ENCODE measurements at regions not wholly inside any gene's neighbourhood (a gene's known extent, or its start where the extent isn't known, plus 50 kb on each side); places are given as distances from the start of the nearest gene placed in this dataset.

DNA sequence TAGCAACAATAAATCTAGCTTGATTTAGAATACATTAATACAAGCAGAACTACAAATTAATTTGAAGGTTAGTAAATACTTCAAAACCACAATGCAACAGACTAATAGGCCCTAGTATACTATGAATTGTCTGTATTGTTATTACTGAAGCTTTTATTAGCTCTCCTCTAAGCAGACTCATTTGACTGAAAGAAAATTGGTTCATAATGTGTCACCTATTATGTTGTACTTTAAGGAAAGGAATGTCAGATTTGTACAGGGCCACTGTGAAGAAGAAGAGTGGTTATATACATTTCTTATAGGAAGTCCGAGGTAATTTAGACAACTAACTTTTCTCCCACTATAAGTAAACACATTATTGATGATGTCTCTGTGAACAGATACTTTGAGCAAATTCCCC is 954.5 kb downstream of the ZPLD1 start:
- no peaks in the 10 kb centered on the region for H3K27me3 ChIP-seq
- TF ChIP-seq EP300 (IDR thresholded peaks at IDR 0.05) (no peak), CTCF (IDR thresholded peaks at IDR 0.05) (no peak), POLR2AphosphoS5 (IDR thresholded peaks at IDR 0.05) (no peak), POLR2A (IDR thresholded peaks at IDR 0.05) (no peak)
- H3K4me3 ChIP-seq, result no peak overlapping the region
- WGBS, 2 donors, result 45 to 65% methylated on average over 1 of the region's 1 CpG
- no peaks in the 10 kb centered on the region for H3K9me3 ChIP-seq
- H3K27ac ChIP-seq, result no peak overlapping the region
- peaks cover 0 to 13% (median 4%) of the 10 kb centered on the region in 4 donors for H3K4me1 ChIP-seq
- no peaks in the 10 kb centered on the region for H3K36me3 ChIP-seq
- intact Hi-C loops (cut with DNase I), result no loop called here
- no peak for DNase-seq

DNA sequence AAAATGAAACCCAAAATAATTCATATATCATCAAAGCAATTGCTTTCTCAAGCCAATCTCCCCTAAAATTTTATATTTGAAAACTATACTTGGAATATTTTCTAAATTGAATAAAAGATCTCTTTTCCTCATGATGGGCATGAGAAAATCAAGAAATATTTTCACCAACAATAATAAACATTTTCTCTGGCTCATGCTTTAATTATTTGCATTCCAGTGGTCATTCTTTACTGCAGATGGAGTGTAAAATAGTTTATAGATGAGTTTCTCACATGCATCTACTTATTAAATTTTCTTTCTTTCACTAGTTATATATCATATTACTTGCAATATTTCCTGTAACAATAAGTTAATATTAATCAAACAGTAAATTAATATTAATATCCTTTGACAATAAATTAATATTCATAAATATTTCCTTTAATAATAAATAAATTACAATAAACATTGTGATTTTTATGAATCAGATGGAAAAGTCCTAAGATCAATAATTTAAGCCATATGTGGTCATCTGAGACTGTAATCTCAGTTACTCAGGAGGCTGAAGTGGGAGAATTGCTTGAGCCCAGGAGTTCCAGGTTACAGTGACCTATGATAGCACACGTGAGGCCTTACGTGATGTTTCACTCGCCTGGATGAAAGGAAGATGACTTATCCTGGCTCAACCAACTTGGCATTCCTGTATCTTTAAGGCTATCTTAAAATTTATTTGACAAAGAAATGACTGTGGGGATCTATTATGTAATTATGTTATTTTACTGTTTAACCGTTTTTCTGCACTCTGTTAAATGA is 958.8 kb downstream of the ZPLD1 start:
- no peak overlapping the region for H3K27ac ChIP-seq
- intact Hi-C loops (cut with DNase I), result no loop called here
- no peaks in the 10 kb centered on the region for H3K36me3 ChIP-seq
- no peaks in the 10 kb centered on the region for H3K9me3 ChIP-seq
- no peak overlapping the region for H3K4me3 ChIP-seq
- H3K4me1 ChIP-seq, result peaks cover 0 to 5% (median under 1%) of the 10 kb centered on the region in 4 donors
- H3K27me3 ChIP-seq, result no peaks in the 10 kb centered on the region
- DNase-seq, result no peak
- 32 to 69% methylated on average over 4 of the region's 4 CpGs for WGBS, 2 donors
- no peak for TF ChIP-seq POLR2AphosphoS5 (IDR thresholded peaks at IDR 0.05)
- no peak for TF ChIP-seq EP300 (IDR thresholded peaks at IDR 0.05)
- TF ChIP-seq CTCF (IDR thresholded peaks at IDR 0.05), result no peak
- no peak for TF ChIP-seq POLR2A (IDR thresholded peaks at IDR 0.05)

DNA sequence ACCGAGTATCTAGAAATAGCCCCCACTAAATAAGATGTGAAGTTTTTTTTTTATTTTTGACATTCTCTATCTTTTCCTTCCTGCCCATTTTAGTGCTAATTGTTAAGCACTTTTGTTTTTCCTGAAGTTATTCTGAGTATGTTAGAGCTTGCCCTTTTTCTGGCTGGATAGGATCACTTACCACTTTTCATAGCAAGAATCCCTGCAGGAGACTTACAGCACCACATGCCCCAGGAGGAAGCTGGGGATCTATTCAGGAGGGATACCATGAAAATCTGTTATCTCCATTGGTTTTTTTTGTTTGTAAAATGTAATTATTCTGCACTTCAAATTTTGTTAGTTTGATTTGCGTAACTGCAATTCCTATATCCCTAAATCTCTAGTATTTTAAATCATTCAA is 968.4 kb downstream of the ZPLD1 start:
- H3K27me3 ChIP-seq, result no peaks in the 10 kb centered on the region
- H3K9me3 ChIP-seq, result no peaks in the 10 kb centered on the region
- no peaks in the 10 kb centered on the region for H3K36me3 ChIP-seq
- 77 to 82% methylated on average over 2 of the region's 2 CpGs for WGBS, 2 donors
- TF ChIP-seq POLR2AphosphoS5 (IDR thresholded peaks at IDR 0.05) (no peak), EP300 (IDR thresholded peaks at IDR 0.05) (no peak), POLR2A (IDR thresholded peaks at IDR 0.05) (no peak), CTCF (IDR thresholded peaks at IDR 0.05) (no peak)
- DNase-seq, result no peak
- no peaks in the 10 kb centered on the region for H3K4me1 ChIP-seq
- intact Hi-C loops (cut with DNase I), result no loop called here
- H3K4me3 ChIP-seq, result no peak overlapping the region
- no peak overlapping the region for H3K27ac ChIP-seq

DNA sequence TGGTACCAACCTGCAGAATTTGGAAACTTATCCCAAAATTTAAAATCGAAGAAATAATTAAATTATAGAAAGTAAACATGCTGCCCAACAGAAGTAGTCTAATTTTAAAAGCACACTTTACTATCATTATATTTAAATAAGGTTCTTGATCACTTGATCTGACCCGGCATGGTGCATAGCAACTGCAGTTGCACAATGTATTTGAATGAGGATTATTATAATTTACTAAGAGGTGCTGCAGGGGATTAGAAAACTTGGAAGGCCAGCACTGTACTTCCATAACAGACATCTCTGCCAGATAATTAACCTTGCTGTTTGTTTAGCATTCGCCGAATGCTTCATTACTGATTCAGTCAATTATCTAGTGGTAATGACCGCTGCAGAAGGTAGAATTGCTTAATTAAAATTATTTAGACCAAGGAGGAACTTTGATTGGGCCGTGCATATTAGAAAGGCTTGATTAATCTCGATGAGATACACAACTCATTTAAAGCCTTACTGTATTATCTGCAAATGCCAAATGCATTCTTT is 971.6 kb downstream of the ZPLD1 start:
- no peak for TF ChIP-seq CTCF (IDR thresholded peaks at IDR 0.05)
- no peak for TF ChIP-seq POLR2AphosphoS5 (IDR thresholded peaks at IDR 0.05)
- no peak for TF ChIP-seq POLR2A (IDR thresholded peaks at IDR 0.05)
- no peak for TF ChIP-seq EP300 (IDR thresholded peaks at IDR 0.05)
- H3K27me3 ChIP-seq, result no peaks in the 10 kb centered on the region
- H3K27ac ChIP-seq, result no peak overlapping the region
- H3K9me3 ChIP-seq, result no peaks in the 10 kb centered on the region
- intact Hi-C loops (cut with DNase I), result no loop called here
- no peak overlapping the region for H3K4me3 ChIP-seq
- H3K4me1 ChIP-seq, result no peaks in the 10 kb centered on the region
- DNase-seq, result no peak
- no peaks in the 10 kb centered on the region for H3K36me3 ChIP-seq
- WGBS, 2 donors, result 71 to 86% methylated on average over 7 of the region's 7 CpGs

All from sigmoid colon (tissue), 6 donors.